HG02798 (cell line): ENCODE measurements at regions not wholly inside any gene's neighbourhood (a gene's known extent, or its start where the extent isn't known, plus 50 kb on each side); places are given as distances from the start of the nearest gene placed in this dataset.
"Not testable (repeated sequence)": the region's sequence is repeated elsewhere in the genome, so short reads cannot be mapped to it uniquely, and the experiment has no call there.

ENCODE experiments used
- ATAC-seq: cut with Tn5 transposase; IDR thresholded peaks from one replicate; pipeline ENCODE4 v1.9.1; 2021; ENCODE audit warnings: mild to moderate bottlenecking; ENCODE audit not compliant: unreplicated experiment, poor library complexity

DNA sequence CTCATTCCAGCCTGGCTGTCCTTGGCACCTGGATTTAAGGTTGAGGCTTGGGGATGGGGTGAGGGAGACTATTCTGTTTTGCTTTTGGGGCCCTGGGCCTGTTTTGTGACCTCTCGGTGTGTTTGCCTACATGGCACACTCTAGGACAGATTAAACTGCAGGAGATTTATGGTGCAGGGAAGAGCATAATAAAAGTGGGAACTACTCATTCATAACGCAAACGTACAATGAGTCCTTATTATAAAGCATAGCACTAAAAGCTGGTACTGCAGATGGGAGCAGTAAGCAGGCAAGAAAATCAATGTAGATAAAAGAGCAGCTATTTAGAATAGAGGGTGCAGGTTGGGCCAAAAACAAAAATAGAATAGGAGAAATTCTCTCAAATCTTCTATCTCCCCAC lies 238.4 kb downstream of the ACTR3 start:
- ATAC-seq = no peak

DNA sequence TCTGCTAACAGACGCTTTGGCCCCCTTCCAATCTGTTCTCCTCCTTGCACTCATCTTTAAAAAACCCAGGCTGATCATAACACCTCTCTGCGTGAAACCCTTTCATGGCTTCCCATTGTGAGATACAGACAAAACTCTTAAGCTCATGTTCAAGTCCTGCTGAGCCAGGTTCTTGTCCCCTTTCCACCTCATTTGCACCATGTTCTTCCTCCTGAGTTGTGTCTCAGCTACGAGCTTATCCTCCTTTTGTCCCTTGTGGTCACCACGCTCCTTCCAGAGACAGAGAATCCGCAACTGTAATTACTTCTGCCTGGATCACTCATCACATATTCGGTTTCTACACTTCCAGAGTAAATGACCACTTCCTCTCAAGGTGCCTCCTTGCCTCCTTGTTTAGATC lies 238.8 kb downstream of the ACTR3 start:
- no peak for ATAC-seq

DNA sequence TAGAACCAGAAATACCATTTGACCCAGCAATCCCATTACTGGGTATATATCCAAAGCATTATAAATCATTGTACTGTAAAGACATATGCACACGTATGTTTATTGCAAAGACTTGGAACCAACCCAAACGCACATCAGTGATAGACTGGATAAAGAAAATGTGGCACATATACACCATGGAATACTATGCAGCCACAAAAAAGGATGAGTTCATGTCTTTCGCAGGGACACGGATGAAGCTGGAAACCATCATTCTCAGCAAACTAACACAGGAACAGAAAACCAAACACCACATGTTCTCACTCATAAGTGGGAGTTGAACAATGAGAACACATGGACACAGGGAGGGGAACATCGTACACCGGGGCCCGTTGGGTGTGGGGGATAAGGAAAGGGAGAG lies 242.2 kb downstream of the ACTR3 start:
- ATAC-seq = not testable (repeated sequence)

DNA sequence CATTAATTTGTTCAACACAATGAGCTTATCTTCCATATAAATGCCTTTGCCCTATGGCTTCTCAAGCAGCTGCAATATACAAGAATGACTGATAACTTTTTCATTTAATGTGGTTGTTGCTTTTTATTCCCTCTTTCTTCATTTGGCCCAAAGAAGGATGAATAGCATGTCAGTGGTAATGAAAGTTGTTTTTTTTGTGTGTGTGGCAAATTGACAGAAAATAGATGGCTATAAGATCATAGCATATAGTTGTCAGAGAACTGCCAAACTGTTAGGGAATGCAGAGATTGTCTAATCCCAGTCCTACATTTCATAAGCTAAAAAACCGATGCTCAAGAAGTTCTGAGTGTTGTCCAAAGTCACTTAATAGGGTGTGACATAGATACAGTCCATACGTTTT lies 244.3 kb downstream of the ACTR3 start:
- no peak for ATAC-seq

DNA sequence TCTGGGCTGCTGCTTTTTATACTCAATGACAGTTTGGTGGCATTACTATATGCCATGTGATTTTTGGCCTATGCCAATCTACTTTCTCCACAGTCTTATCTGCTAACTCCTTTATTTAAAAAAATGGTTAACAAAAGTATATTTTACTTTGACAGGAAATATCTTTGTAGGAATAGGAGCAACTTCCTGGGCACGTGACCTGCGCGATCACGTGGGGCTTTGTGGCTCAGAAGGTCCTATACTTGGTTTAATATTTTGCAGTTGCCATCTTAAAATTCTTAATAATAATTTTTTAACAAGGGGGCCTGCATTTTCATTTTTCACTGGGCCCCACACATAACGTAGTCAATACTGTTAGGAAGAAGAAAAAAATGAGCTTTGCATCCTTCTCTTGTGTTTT lies 249.7 kb downstream of the ACTR3 start:
- ATAC-seq = no peak

DNA sequence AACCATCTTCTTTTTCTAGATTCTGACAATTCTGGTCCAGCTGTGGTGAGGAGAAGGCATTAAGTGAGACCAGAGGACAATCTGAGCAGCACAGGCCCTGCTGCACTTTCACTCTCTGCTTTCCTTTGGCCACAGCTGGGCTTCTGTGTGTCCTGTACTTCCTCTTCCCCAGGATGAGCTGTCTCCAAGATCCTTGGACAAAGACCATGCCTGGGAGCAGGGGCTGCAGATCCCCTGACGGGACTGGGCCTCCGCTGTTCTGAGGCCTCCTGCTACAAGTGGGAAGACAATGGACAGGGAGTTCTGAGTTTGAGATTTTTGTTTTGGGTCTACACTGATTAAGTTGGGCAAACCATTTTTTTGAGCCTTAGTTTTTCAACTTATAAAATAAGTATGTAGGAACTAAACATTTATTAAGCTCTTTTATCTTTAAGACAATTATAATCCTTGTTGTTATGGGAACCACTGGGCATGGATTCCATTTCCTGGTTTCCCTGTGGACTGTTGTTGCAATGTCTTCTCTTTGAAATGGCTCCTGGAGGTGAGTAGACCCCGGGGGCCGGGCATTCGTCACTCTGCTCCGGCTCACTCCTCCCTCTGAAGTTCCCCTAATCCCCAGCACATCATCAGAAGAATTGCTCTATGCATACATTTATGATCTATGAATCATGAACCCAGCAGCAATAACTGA lies 266.6 kb downstream of the ACTR3 start:
- ATAC-seq = no peak

DNA sequence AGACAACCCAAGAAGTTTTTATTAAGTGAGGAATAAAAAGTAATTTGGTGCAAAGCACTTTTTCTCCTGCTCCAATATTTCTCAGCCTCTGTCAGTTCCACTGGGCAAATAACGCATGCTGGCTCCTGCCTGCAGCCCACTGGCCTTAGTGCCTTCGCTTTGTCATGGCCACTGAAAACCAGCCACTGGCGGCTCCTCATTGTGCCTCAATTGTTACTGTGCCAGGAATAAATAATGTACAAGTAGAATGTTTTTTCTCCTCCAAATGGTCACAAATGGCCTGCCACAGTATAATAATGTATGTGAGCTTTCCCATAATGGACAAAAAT lies 267.1 kb downstream of the ACTR3 start:
- no peak for ATAC-seq

DNA sequence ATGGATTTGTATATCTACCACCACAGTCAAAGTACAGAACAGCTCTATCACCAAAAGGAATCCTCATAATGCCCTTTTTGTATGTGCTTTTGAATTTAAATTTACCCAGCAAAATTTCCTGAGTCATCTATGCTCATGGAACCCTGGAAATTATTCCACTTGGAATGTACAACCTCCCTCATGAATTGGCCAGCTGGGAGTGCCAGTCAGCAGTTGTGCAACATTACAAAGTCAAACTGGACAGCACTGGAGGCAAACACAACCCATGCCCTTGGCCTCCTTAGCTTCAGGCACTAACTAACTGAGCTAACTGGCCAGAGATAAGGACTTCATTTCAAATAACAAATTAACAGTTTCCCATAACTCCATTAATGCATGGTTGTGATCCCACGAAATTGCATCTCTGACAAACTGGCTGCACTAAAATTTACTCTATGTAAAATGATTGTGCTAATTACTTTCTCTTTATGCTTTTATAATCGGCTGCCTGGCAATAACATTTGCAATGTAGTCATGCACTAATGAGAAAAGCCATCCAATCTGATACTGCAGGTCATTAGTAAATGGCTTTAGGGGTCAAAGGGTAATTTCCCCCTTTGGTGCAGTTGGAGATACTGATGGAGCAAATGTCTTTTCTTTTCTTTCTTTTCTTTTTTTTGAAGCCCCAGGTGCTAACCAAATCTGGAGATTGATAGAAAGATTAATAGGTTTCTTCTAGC lies 270.5 kb downstream of the ACTR3 start:
- no peak for ATAC-seq

DNA sequence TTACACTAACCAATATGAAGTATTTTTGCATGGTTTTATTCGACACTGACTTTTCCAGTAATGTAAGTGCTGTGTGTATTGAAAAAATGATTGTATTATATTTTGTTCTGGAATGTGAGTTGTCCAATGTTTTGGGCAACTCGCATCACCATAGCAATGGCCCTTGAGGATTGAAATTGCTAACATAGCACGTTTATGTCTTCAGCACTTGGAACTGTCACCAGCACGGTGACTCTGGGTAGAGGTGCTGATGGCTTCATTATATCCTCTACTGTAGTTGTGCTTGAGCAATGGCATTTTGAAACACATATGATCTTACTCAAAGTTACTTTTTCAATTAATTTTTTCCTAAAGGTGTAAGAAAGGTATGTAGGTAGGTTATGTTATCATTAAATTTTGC lies 271.5 kb downstream of the ACTR3 start:
- ATAC-seq = no peak

DNA sequence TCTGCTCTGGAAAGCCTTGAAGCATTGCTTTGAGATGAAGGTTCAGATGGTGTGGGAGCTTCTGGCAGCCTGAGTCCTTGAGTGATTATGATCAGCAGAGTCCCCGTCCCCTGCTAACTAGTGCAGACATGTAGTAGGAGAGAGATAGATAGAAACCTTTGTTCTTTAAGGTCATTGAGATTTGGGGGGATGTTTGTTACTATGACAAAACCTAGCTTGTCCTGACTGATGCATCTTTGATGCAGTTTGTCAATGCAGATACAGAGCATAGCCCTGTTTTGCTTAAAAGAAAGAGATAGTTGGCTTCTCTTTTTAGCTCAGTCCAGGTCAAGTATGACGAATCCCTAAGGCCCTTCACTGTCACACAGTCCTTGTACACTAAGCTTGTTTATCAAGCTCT lies 274.6 kb upstream of the DPP10 start:
- ATAC-seq = no peak

DNA sequence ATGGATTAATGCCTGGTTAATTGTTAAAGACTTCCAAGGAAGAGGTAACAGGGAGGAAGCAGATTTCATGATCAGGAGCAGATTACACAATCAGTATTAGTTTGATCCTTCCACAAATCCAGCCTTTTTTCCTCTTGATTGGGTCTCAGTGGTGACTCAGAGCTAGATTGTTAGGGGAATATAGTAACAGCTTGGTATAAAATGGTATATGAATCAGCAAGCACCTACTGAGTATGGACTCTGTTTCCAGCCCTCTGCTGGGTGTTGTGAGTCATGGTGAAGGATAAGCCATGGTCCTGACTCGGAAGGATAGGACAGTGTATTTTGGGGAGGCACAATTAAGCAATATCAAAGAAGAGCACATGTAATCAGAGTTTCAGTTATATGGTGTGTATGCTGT lies 272.4 kb upstream of the DPP10 start:
- no peak for ATAC-seq

DNA sequence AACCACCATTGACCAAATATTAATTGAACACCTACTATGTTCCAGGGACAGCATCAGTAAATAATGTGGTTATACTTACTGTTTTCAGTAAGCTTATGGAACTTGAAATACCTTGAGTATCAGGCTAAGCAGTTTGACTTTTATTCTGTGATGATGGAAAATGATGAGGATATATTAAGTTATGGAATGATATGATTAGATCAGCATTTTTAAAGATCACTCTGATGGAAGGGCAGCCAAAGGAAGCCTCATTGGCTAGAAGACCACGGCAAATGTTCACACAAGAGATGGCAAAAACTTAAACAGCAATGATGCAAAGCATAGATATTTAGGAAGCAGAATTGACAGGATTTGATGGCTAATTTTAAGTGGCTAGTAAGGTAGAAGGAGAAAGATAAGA lies 266.9 kb upstream of the DPP10 start:
- ATAC-seq = no peak

DNA sequence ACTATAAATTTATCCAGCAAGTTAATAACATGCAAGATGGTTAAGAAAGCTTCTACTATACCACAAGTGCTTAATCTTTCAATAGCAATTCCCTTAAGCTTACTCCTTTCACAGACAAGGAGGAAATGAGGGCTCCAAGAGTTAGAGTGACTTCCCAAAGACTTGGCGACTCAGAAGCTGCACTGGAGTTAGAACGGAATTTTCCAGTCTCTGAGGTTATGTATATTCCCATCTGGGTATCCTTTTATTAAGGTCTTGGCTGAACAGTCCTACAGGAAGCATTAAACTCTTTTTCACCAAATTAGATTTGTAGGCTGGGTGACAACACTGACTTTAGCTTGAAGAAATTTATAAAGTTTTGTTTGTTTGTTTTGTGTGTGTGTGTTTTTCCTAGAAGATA lies 256.9 kb upstream of the DPP10 start:
- ATAC-seq = no peak

DNA sequence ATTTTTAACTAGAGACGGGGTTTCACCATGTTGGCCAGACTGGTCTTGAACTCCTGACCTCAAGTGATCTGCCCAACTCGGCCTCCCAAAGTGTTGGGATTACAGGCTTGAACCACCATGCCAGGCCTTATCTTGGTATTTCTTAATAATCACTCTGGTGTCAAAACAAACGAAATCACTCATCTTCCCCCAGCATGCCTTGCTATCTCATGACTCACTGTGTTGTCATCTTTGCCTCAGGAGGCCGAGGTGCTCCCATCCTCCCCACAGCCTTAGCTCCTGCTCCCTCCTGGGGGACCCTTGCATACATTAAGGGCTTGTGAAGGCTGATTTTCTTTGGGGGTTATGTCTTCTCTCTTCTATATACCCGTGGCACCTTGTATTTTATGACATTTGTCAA lies 250.1 kb upstream of the DPP10 start:
- no peak for ATAC-seq

DNA sequence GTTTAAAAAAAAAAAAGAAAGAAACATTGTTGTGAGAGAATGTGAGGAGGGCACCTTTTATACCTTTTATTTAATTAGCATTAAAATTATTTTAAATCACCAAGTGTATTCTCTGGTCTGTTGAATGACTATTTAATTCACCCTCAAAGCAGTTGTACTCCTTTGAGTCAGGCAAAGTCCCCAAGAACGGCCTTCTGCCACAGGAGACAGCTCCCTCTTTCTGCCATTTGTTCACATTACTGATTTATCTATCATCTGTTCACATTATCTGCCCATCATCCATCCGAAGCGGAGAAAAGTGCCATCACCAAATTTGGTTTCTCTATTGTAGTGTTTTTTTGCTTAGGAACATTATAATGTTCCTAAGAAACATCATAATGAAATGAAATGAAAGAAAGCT lies 240.7 kb upstream of the DPP10 start:
- ATAC-seq = no peak

DNA sequence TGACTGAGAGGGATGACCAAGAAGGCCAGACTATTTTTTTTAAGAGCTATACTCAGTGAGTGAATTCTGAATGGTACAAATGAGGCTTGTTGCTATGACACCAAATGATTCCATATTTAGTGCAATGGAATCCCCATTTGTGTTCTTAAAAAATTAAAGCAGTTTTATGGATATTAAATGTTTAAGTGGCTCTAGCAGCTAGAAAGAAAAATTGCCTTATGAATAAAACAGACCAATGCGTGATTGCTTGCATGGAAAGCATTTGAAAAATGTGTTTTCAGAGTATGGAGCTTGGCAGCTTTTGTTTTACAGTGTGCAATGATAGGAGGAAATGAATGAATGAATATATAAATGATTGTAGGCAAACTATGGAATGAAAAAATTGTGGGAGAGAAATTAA lies 238.8 kb upstream of the DPP10 start:
- no peak for ATAC-seq

DNA sequence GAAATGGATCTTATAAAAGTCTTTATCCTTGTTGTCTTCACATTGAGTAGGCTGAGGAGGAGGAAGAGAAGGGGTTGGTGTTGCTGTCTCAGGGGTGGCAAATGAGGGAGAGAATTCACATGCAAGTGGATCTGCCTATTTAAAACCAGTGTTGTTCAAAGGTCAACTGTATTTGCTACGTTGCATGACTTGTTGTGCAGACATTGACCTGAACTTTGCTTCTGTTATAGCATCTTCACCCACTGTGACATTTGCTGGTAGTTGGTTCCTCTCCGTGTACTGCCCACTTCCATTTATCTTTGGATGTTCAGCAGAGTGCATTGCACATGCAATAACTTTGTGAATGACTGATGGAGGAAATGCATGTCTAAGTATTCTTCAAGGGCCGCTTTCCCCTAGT lies 228.6 kb upstream of the DPP10 start:
- ATAC-seq = no peak

DNA sequence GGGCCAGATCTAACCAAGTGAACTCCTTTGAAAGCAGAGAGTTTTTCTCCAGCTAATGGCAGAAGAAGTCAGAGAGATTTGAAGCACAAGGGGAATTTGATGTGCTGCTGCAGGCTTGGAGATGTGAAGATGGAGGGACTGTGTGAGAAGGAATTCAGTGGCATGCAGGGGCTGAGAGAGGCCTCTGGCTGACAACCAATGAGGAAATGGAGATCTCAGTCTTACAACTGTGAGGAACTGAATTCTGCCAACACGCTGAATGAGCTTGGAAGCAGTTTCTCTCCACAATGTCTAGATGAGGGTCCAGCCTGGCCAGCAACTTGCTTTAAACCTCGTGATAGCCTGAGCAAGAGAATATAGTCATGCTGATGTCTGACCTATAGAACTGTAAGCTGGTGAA lies 224.1 kb upstream of the DPP10 start:
- ATAC-seq = no peak

DNA sequence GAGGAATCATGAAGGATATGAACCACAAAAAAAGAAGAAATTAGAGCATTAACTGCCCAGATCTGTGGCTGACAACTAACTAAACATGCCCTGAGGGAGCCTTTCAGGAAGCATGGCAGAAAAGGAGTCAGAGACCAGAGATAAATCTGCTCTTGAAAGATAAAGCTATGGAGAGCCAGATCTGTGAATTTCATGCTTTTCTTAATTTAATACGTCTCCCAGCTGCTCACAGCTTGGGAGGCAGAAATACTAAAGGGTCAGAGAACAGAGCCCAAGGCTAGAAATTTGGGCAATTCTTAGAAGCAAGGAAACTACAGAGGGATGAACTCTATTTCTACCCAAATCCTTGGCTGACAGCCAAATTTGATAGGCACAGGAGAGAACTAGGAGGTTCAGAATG lies 223.0 kb upstream of the DPP10 start:
- no peak for ATAC-seq

DNA sequence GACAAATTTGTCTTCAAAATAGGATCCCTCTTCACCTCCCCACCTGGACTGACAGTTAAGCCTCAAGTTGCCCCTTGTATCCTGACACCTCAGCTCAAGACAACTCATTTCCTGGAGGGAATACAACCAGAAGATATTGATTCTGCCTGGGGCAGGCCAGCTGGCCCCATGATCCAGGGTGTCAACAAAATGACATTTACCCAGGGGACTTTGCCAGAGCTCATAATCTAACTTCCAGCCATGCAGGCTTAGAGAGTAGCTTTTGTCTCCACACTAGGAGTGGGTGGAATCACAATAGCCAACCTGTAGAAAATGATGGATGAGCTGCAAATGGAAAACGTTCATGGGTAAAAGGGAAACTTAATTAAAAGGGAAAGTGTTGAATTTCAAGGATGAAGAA lies 220.1 kb upstream of the DPP10 start:
- ATAC-seq = no peak

DNA sequence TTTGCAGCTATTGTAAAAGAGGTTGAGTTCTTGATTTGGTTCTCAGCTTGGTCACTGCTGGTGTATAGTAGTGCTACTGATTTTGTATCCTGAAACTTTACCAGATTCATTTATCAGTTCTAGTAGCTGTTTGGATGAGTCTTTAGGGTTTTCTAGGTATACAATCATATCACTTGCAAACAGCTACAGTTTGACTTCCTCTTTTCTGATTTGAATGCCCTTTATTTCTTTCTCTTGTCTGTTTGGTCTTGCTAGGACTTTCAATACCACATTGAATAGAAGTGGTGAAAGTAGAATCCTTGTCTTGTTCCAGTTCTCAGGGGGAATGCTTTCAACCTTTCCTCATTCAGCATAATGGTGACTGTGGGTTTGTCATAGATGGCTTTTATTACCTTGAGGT lies 210.5 kb upstream of the DPP10 start:
- ATAC-seq = no peak

DNA sequence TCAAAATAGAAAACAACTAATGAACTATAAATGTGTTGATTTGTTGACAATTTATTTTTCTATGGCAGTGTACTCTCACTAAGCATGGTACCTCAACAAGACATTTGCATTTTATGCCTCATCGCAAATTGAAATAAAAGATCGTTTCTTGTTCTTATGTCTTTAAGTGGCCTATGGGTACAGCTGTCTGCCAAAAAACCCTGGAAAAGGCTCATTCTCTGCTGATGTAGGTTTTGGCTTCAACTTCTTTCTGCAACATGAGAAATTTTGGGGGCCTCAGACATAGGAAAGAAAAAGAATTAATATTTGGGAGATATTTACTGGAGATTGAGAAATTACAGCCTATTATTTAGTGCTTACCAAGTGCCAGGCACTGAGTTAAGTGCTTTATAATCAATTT lies 205.1 kb upstream of the DPP10 start:
- ATAC-seq = no peak
